DMS114 treated with DMSO at 0.1 percent for 48 hours (cell line): ENCODE measurements at regions not wholly inside any gene's neighbourhood (a gene's known extent, or its start where the extent isn't known, plus 50 kb on each side); places are given as distances from the start of the nearest gene placed in this dataset.
"Not testable (repeated sequence)": the region's sequence is repeated elsewhere in the genome, so short reads cannot be mapped to it uniquely, and the experiment has no call there.

Experiments
- DNase-seq: peaks from one replicate; lab custom pipeline; 2025; ENCODE audit not compliant: unreplicated experiment; lab: John Stamatoyannopoulos, UW

GRCh38 chr2:221775096-221775495 is 203.0 kb upstream of the EPHA4 start:
- DNase-seq: no peak

GRCh38 chr2:221774136-221774535 is 202.0 kb upstream of the EPHA4 start:
- DNase-seq: no peak

GRCh38 chr2:221771297-221771696 is 199.2 kb upstream of the EPHA4 start:
- DNase-seq: no peak

- no peak for DNase-seq
These were observed 195.3 kb upstream of the EPHA4 start for GRCh38 chr2:221767106-221768012.

GRCh38 chr2:221762496-221762895 is 190.4 kb upstream of the EPHA4 start:
- no peak for DNase-seq

- DNase-seq: no peak
These were observed 189.2 kb upstream of the EPHA4 start for GRCh38 chr2:221761260-221761659.

GRCh38 chr2:221758076-221758475 is 186.0 kb upstream of the EPHA4 start:
- no peak for DNase-seq

- no peak for DNase-seq
These were observed 181.3 kb upstream of the EPHA4 start for GRCh38 chr2:221753401-221753800.

- no peak for DNase-seq
These were observed 180.7 kb upstream of the EPHA4 start for GRCh38 chr2:221752781-221753180.

- DNase-seq: no peak
These were observed 178.2 kb upstream of the EPHA4 start for GRCh38 chr2:221750316-221750715.

- DNase-seq: no peak
These were observed 175.3 kb upstream of the EPHA4 start for GRCh38 chr2:221747289-221747972.

- no peak for DNase-seq
These were observed 169.6 kb upstream of the EPHA4 start for GRCh38 chr2:221741496-221742211.

GRCh38 chr2:221731432-221732145 is 159.5 kb upstream of the EPHA4 start:
- no peak for DNase-seq

GRCh38 chr2:221726894-221727513 is 154.9 kb upstream of the EPHA4 start:
- no peak for DNase-seq

GRCh38 chr2:221724631-221725203 is 152.6 kb upstream of the EPHA4 start:
- no peak for DNase-seq

- not testable (repeated sequence) for DNase-seq
These were observed 152.0 kb upstream of the EPHA4 start for GRCh38 chr2:221724117-221724516.

- DNase-seq: no peak
These were observed 144.6 kb upstream of the EPHA4 start for GRCh38 chr2:221716426-221717303.

GRCh38 chr2:221715523-221716247 is 143.6 kb upstream of the EPHA4 start:
- DNase-seq: no peak

GRCh38 chr2:221710744-221711143 is 138.6 kb upstream of the EPHA4 start:
- no peak for DNase-seq
